HepG2 (cell line): ENCODE measurements at regions not wholly inside any gene's neighbourhood (a gene's known extent, or its start where the extent isn't known, plus 50 kb on each side); places are given as distances from the start of the nearest gene placed in this dataset.
"Not testable (repeated sequence)": the region's sequence is repeated elsewhere in the genome, so short reads cannot be mapped to it uniquely, and the experiment has no call there.

Experiments used
- ATAC-seq: fragments of 200-7000 bp; cut with Tn5 transposase; 3 replicates; pipeline ENCODE4 v1.9.1; 2020; ENCODE audit warnings: mild to moderate bottlenecking, moderate library complexity
- BruUV-seq: library from RNA; stranded (reverse); fragments of 400-500 nt; replicated peaks from 2 replicates; lab custom pipeline; 2021; lab: Mats Ljungman, UMichigan
- CTCF ChIA-PET: fragments of 300-600 bp; formaldehyde crosslinking; extraction: SDS; loops from one replicate; lab custom pipeline; 2021; ENCODE audit warnings: low total read pairs, inconsistent platforms, low intra/inter-chr PET ratio; lab: Yijun Ruan, JAX
- POLR2A ChIA-PET: fragments of 350-600 bp; sonication (Branson Sonifier 250); formaldehyde crosslinking; loops from one replicate; lab custom pipeline; 2020; ENCODE audit warnings: antibody characterized with exemption, inconsistent platforms; lab: Yijun Ruan, JAX
- DNase-seq: peaks from one replicate; pipeline ENCODE4 v3.0.0-alpha.2; 2015; ENCODE audit warnings: low spot score
- FAIRE-seq: peaks from 3 replicates; lab custom pipeline; 2011; peaks lifted over from hg19 to GRCh38; lab: Jason Lieb, UNC
- H2AFZ ChIP-seq: one replicate; pipeline ENCODE4 v1.6.1; 2011; ENCODE audit warnings: low read length, inconsistent platforms
- H3K27ac ChIP-seq: fragments of 300-600 bp; 3 replicates; pipeline ENCODE4 v1.8.0; 2011; ENCODE audit warnings: mixed run types, mild to moderate bottlenecking, mixed read lengths, low read length, inconsistent platforms; ENCODE audit not compliant: insufficient read depth; ENCODE audit errors: extremely low read length
- H3K27me3 ChIP-seq, 2 experiments: fragments of 200-600 bp in 1 of 2; 2 replicates in 1 of 2; 3 replicates in 1 of 2; pipeline versions ENCODE4 v1.6.0 to v1.8.0; 2011; ENCODE audit warnings: low read length in 2 of 2, mild to moderate bottlenecking in 2 of 2, moderate library complexity in 2 of 2, inconsistent platforms in 1 of 2; ENCODE audit not compliant: insufficient read depth in 2 of 2, control insufficient read depth in 1 of 2
- H3K36me3 ChIP-seq, 2 experiments: fragments of 200-600 bp in 1 of 2; replicated peaks in 1 of 2; 2 replicates in 1 of 2; 3 replicates in 1 of 2; pipeline versions ENCODE4 v1.5.1 to v1.8.0; 2011; ENCODE audit warnings: low read length in 2 of 2, inconsistent platforms in 1 of 2; ENCODE audit not compliant: insufficient read depth in 2 of 2, control insufficient read depth in 1 of 2
- H3K4me1 ChIP-seq: 2 replicates; pipeline ENCODE4 v1.5.1; 2012; ENCODE audit warnings: low read length, inconsistent platforms; ENCODE audit not compliant: insufficient read depth
- H3K4me2 ChIP-seq: 2 replicates; pipeline ENCODE4 v1.6.0; 2011; ENCODE audit warnings: low read depth, low read length, inconsistent platforms
- H3K4me3 ChIP-seq, 3 experiments: fragments of 200-600 bp in 1 of 3; sonication (generic), shearing (Covaris generic) in 1 of 3; replicated peaks in 1 of 3; 2 replicates each; pipeline ENCODE4 v1.5.1; 2011 to 2016; ENCODE audit warnings: low read length in 3 of 3, inconsistent platforms in 2 of 3, low read depth in 2 of 3, mild to moderate bottlenecking in 2 of 3, control low read depth in 1 of 3, mixed read lengths in 1 of 3; ENCODE audit not compliant: insufficient read depth in 1 of 3
- H3K79me2 ChIP-seq: one replicate; pipeline ENCODE4 v1.6.1; 2011; ENCODE audit warnings: low read length, inconsistent platforms; ENCODE audit not compliant: insufficient read depth
- H3K9ac ChIP-seq: 2 replicates; pipeline ENCODE4 v1.6.0; 2011; ENCODE audit warnings: mild to moderate bottlenecking, low read depth, low read length, inconsistent platforms; ENCODE audit not compliant: insufficient read depth
- H3K9me3 ChIP-seq: 2 replicates; pipeline ENCODE4 v1.5.1; 2012; ENCODE audit warnings: mild to moderate bottlenecking, low read length
- H4K20me1 ChIP-seq: 2 replicates; pipeline ENCODE4 v1.6.0; 2011; ENCODE audit warnings: inconsistent platforms, mild to moderate bottlenecking, low read length, moderate library complexity; ENCODE audit not compliant: insufficient read depth
- BRD4 ChIP-seq: sonication (generic); formaldehyde crosslinking; IDR thresholded peaks from 2 replicates; pipeline ENCODE4 v1.4.0; 2020; ENCODE audit warnings: missing genetic modification reagents
- CREBL2 ChIP-seq: sonication (generic); formaldehyde crosslinking; IDR thresholded peaks from 2 replicates; pipeline ENCODE4 v1.8.1; 2023; ENCODE audit warnings: missing genetic modification reagents, mild to moderate bottlenecking, borderline replicate concordance
- FOXA1 ChIP-seq, 2 experiments: fragments of 450-650 bp in 1 of 2; sonication (generic) in 1 of 2; formaldehyde crosslinking in 1 of 2; IDR thresholded peaks; 2 replicates each; pipeline versions ENCODE4 v1.4.0 to v1.6.1; 2016 to 2020; ENCODE audit warnings: missing genetic modification reagents in 1 of 2
- KDM1A ChIP-seq: IDR thresholded peaks from 2 replicates; pipeline ENCODE4 v1.6.1; 2016; ENCODE audit warnings: missing compliant biosample characterization
- MTF2 ChIP-seq: sonication (generic); formaldehyde crosslinking; IDR thresholded peaks from 2 replicates; pipeline ENCODE4 v1.5.0; 2020; ENCODE audit warnings: missing genetic modification reagents, borderline replicate concordance
- NFE2L2 ChIP-seq: fragments of 150-350 bp; IDR thresholded peaks from 2 replicates; pipeline ENCODE4 v1.6.1; 2014; ENCODE audit warnings: low read length
- NFKBIZ ChIP-seq: IDR thresholded peaks from 2 replicates; pipeline ENCODE4 v1.6.1; 2018; ENCODE audit warnings: missing genetic modification reagents, missing compliant biosample characterization
- ZMYM4 ChIP-seq: sonication (generic); formaldehyde crosslinking; IDR thresholded peaks from 2 replicates; pipeline ENCODE4 v1.8.1; 2023; ENCODE audit warnings: mild to moderate bottlenecking, missing genetic modification reagents
- ZNF567 ChIP-seq: sonication (generic); formaldehyde crosslinking; IDR thresholded peaks from 2 replicates; pipeline ENCODE4 v1.8.1; 2023; ENCODE audit warnings: mild to moderate bottlenecking, missing genetic modification reagents, borderline replicate concordance
- ZNF777 ChIP-seq: sonication (generic); formaldehyde crosslinking; IDR thresholded peaks from 2 replicates; pipeline ENCODE4 v1.4.0; 2020; ENCODE audit warnings: missing genetic modification reagents
- ZNF781 ChIP-seq: sonication (generic); formaldehyde crosslinking; IDR thresholded peaks from 2 replicates; pipeline ENCODE4 v1.5.1; 2020; ENCODE audit warnings: borderline replicate concordance, mild to moderate bottlenecking, missing genetic modification reagents; ENCODE audit errors: not compliant biosample characterization
- WGBS: methylation state at CpG from one replicate; pipeline ENCODE4 v1.1.6; 2017; ENCODE audit warnings: low lambda C conversion rate; 5-methylcytosine and 5-hydroxymethylcytosine counted together
- in situ Hi-C: cut with HindIII; loops from 2 replicates; pipeline ENCODE4 v1.10.0; 2017; ENCODE audit warnings: low pct_unique_long_range_greater_than_20kb; ENCODE audit not compliant: extremely low pct_ligation_motif_present
- intact Hi-C: fragments of 100-400 bp; cut with micrococcal nuclease; formaldehyde crosslinking; loops from one replicate; pipeline ENCODE4 v1.10.0; 2022; ENCODE audit not compliant: unreplicated experiment

GRCh38 chr5:93213111-93213794 lies 367.8 kb downstream of the NR2F1-AS1 start:
- H3K4me2 ChIP-seq; H3K27ac ChIP-seq; CTCF ChIA-PET; H4K20me1 ChIP-seq; DNase-seq; ATAC-seq; H3K4me3 ChIP-seq; intact Hi-C loops; H3K4me1 ChIP-seq; H3K36me3 ChIP-seq; BruUV-seq; POLR2A ChIA-PET; H3K79me2 ChIP-seq; FAIRE-seq; in situ Hi-C loops; H3K9ac ChIP-seq; H2AFZ ChIP-seq; H3K9me3 ChIP-seq; TF ChIP-seq FOXA1 (IDR thresholded peaks at IDR 0.05): not testable (repeated sequence)
- WGBS = 76% methylated on average over 20 of the region's 28 CpGs
- H3K27me3 ChIP-seq = peaks cover 0 to 12% of the 10 kb centered on the region in 2 experiments; a peak in 2 of 5 replicates
- TF ChIP-seq FOXA1 (CRISPR knock-in tag; IDR thresholded peaks at IDR 0.05) = 0 out of 2 replicates have a peak, but pooled peaks have one; percentile 40
- 0 out of 2 replicates have a peak, but pooled peaks have one; percentile 30 for TF ChIP-seq ZMYM4 (CRISPR knock-in tag)

- intact Hi-C loops (no loop called here), in situ Hi-C loops (no loop called here)
- WGBS = 2% methylated on average over 4 of the region's 4 CpGs
- TF ChIP-seq ZNF567 (CRISPR knock-in tag) (no peak), CREBL2 (CRISPR knock-in tag) (no peak), MTF2 (CRISPR knock-in tag) (no peak), NFKBIZ (CRISPR knock-in tag) (no peak), KDM1A (no peak), NFE2L2 (no peak), BRD4 (CRISPR knock-in tag) (no peak), ZNF777 (no peak), ZNF781 (CRISPR knock-in tag) (no peak)
- Histone ChIP-seq H3K4me1 (no peaks in the 10 kb centered on the region), H3K36me3 (no peaks in the 10 kb centered on the region), H4K20me1 (no peaks in the 10 kb centered on the region), H3K4me2 (no peak overlapping the region), H3K79me2 (no peaks in the 10 kb centered on the region), H3K4me3 (no peak overlapping the region), H3K9ac (no peak overlapping the region), H3K27ac (no peak overlapping the region), H3K9me3 (no peaks in the 10 kb centered on the region), H2AFZ (peak overlapping the region; percentile 11), H3K27me3 (peaks cover 0 to 13% of the 10 kb centered on the region in 2 experiments; a peak in 2 of 5 replicates)
- CTCF ChIA-PET = no interaction called here
- FAIRE-seq = no peak
- POLR2A ChIA-PET = no interaction called here
- no peak for ATAC-seq
- no peak for DNase-seq
- BruUV-seq = no TSS peak
Measured at GRCh38 chr5:93209476-93209875, 371.5 kb downstream of the NR2F1-AS1 start.
